ENCODE measurements at regions not wholly inside any gene's neighbourhood (a gene's known extent, or its start where the extent isn't known, plus 50 kb on each side); places are given as distances from the start of the nearest gene placed in this dataset.

DNA sequence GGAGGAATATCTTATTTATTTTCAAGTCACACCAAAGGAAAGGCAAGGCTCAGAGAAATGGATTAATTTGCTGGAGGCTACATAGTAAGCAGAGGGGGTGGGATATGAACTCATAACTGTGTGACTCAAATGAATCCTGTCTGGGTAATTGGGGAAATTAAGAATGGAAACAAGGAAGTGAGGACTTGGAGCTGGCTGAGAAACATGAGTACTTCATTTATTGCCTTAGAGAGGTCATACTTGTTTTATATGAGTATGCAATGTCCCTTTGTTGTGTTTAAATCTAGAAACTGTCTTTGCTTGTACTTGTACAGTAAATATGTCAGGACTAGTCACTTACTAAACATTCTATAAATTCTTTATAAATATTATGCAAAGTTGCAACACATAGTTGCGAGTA, 2166.7 kb upstream of the PIK3C3 start:
- H3K36me3 ChIP-seq: no peaks in the 10 kb centered on the region
- no peak for DNase-seq
- intact Hi-C loops (cut with DNase I): no loop called here
- H3K27ac ChIP-seq: no peak overlapping the region
- TF ChIP-seq CTCF (IDR thresholded peaks at IDR 0.05) (no peak), EP300 (IDR thresholded peaks at IDR 0.05) (no peak), POLR2A (IDR thresholded peaks at IDR 0.05) (no peak)
- no peaks in the 10 kb centered on the region for H3K4me1 ChIP-seq (ENCODE audit: insufficient read depth)
- 94 to 97% (median 94%) methylated on average over 1 of the region's 1 CpG for WGBS, 3 donors
- no peak overlapping the region for H3K4me3 ChIP-seq
- H3K27me3 ChIP-seq: no peaks in the 10 kb centered on the region
- H3K9me3 ChIP-seq: no peaks in the 10 kb centered on the region

DNA sequence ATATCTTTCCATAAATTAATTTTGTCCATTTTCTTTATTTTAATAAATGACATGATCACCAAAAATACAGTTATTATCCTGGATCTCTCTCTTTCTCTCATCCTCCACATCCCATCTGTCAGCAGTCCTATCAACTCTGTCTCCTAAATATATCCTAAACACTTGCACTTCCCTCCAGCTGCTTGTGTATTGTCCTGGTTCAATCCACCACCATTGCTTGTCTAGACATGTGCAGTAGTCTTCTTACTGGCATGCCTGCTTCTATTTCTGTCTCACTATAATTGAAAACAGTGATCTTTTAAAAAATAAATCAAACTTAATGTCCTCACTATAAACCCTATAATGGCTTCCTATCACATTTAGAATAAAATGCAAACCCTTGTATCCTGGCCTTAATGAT, 2168.6 kb upstream of the PIK3C3 start:
- Histone ChIP-seq H3K4me3 (no peak overlapping the region), H3K4me1 (ENCODE audit: insufficient read depth) (no peaks in the 10 kb centered on the region), H3K27ac (no peak overlapping the region), H3K36me3 (no peaks in the 10 kb centered on the region), H3K27me3 (no peaks in the 10 kb centered on the region), H3K9me3 (no peaks in the 10 kb centered on the region)
- DNase-seq: no peak
- intact Hi-C loops (cut with DNase I): no loop called here
- TF ChIP-seq EP300 (IDR thresholded peaks at IDR 0.05) (no peak), CTCF (IDR thresholded peaks at IDR 0.05) (no peak)

DNA sequence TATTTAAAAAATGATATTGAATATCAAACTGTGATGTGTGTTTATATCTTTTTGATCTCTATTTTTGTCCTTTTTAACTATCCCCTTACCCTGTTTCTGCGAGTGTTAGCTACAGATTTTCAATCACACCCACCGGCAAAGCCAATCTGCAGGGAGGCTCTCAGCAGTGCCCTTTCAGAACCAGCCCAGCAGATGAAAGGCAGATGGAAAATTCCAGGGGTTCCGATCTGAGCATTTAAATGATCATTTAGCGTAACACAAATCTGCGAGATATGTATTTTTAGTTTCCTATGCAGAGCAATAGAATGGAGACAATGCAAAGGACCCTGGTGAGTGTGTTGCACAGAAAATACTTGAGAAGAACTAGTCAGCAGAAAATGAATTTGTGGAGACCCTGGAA, 2170.5 kb upstream of the PIK3C3 start:
- no peak overlapping the region for H3K4me3 ChIP-seq
- no peaks in the 10 kb centered on the region for H3K36me3 ChIP-seq
- no peaks in the 10 kb centered on the region for H3K27me3 ChIP-seq
- intact Hi-C loops (cut with DNase I): no loop called here
- 94 to 95% (median 94%) methylated on average over 5 of the region's 5 CpGs for WGBS, 3 donors
- TF ChIP-seq EP300 (IDR thresholded peaks at IDR 0.05) (no peak), CTCF (IDR thresholded peaks at IDR 0.05) (no peak), POLR2A (IDR thresholded peaks at IDR 0.05) (no peak)
- H3K27ac ChIP-seq: no peak overlapping the region
- DNase-seq: no peak
- H3K4me1 ChIP-seq (ENCODE audit: insufficient read depth): no peaks in the 10 kb centered on the region
- H3K9me3 ChIP-seq: no peaks in the 10 kb centered on the region

- no peaks in the 10 kb centered on the region for H3K36me3 ChIP-seq
- H3K4me3 ChIP-seq: no peak overlapping the region
- WGBS, 3 donors: 90 to 93% (median 91%) methylated on average over 6 of the region's 6 CpGs
- H3K27me3 ChIP-seq: no peaks in the 10 kb centered on the region
- no peak overlapping the region for H3K27ac ChIP-seq
- H3K9me3 ChIP-seq: no peaks in the 10 kb centered on the region
- TF ChIP-seq CTCF (IDR thresholded peaks at IDR 0.05) (no peak), EP300 (IDR thresholded peaks at IDR 0.05) (no peak), POLR2A (IDR thresholded peaks at IDR 0.05) (no peak)
- H3K4me1 ChIP-seq (ENCODE audit: insufficient read depth): no peaks in the 10 kb centered on the region
- no peak for DNase-seq
- intact Hi-C loops (cut with DNase I): no loop called here
Observed at GRCh38 chr18:39781565-39781964, 2173.5 kb upstream of the PIK3C3 start.

DNA sequence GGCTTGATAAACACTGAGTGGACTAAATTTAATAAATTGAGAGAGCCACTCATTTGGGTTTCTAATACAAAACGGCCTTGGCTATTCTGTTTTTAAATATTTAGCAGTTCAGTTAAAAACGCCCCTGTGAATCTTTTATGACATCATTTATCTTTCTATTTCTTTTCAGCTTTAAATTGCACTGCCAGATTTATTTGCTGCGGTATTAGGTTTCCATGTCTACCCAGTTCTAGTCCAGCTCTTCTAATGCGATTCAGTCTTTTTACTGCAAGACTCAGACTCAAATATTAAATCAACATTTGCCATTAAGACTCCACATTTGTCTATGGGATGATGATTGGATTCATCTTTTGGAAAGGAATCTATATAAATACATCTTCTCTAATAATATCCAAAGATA, 2174.3 kb upstream of the PIK3C3 start:
- no peaks in the 10 kb centered on the region for H3K27me3 ChIP-seq
- DNase-seq: no peak
- TF ChIP-seq EP300 (IDR thresholded peaks at IDR 0.05) (no peak), CTCF (IDR thresholded peaks at IDR 0.05) (no peak), POLR2A (IDR thresholded peaks at IDR 0.05) (no peak)
- H3K4me3 ChIP-seq: no peak overlapping the region
- no peak overlapping the region for H3K27ac ChIP-seq
- intact Hi-C loops (cut with DNase I): no loop called here
- 69 to 74% (median 70%) methylated on average over 4 of the region's 4 CpGs for WGBS, 3 donors
- H3K36me3 ChIP-seq: no peaks in the 10 kb centered on the region
- no peaks in the 10 kb centered on the region for H3K4me1 ChIP-seq (ENCODE audit: insufficient read depth)
- no peaks in the 10 kb centered on the region for H3K9me3 ChIP-seq

All from ovary (tissue), 7 donors.